Breast epithelium (tissue), 3 donors: ENCODE measurements at regions not wholly inside any gene's neighbourhood (a gene's known extent, or its start where the extent isn't known, plus 50 kb on each side); places are given as distances from the start of the nearest gene placed in this dataset.

ENCODE experiments used
- CTCF ChIP-seq, 3 donors: fragments of 450-650 bp; IDR thresholded peaks; one replicate each; pipeline ENCODE4 v1.5.1; 2016 to 2017; ENCODE audit warnings: antibody characterized with exemption in 3 of 3, mild to moderate bottlenecking in 3 of 3, moderate library complexity in 3 of 3
- POLR2A ChIP-seq: fragments of 450-650 bp; IDR thresholded peaks from one replicate; pipeline ENCODE4 v1.6.1; 2016; ENCODE audit warnings: antibody characterized with exemption, mild to moderate bottlenecking, moderate library complexity

- TF ChIP-seq POLR2A (no peak), CTCF (IDR thresholded peaks at IDR 0.05) (no peak)
Observed at GRCh38 chr11:134652586-134653255, 240.7 kb upstream of the B3GAT1 start.
